HG03196 (cell line): ENCODE measurements at regions not wholly inside any gene's neighbourhood (a gene's known extent, or its start where the extent isn't known, plus 50 kb on each side); places are given as distances from the start of the nearest gene placed in this dataset.

Experiments used
- ATAC-seq: cut with Tn5 transposase; IDR thresholded peaks from one replicate; pipeline ENCODE4 v1.9.1; 2021; ENCODE audit not compliant: unreplicated experiment

GRCh38 chr5:29779141-29779540, 1414.3 kb upstream of the CDH6 start:
- no peak for ATAC-seq

- ATAC-seq = no peak
Observed at GRCh38 chr5:29777373-29777772, 1416.1 kb upstream of the CDH6 start.

GRCh38 chr5:29770936-29771335, 1422.5 kb upstream of the CDH6 start:
- ATAC-seq = no peak

GRCh38 chr5:29769474-29769873, 1424.0 kb upstream of the CDH6 start:
- no peak for ATAC-seq

- no peak for ATAC-seq
Observed at GRCh38 chr5:29758986-29759421, 1434.5 kb upstream of the CDH6 start.

GRCh38 chr5:29750453-29750852, 1443.0 kb upstream of the CDH6 start:
- ATAC-seq = no peak

GRCh38 chr5:29744618-29745017, 1448.9 kb upstream of the CDH6 start:
- no peak for ATAC-seq

GRCh38 chr5:29720954-29721353, 1472.5 kb upstream of the CDH6 start:
- ATAC-seq = no peak

GRCh38 chr5:29719171-29719570, 1474.3 kb upstream of the CDH6 start:
- ATAC-seq = no peak

- no peak for ATAC-seq
Observed at GRCh38 chr5:29715167-29715566, 1478.3 kb upstream of the CDH6 start.

- no peak for ATAC-seq
Observed at GRCh38 chr5:29702875-29703274, 1490.6 kb upstream of the CDH6 start.

GRCh38 chr5:29701600-29701999, 1491.9 kb upstream of the CDH6 start:
- no peak for ATAC-seq

GRCh38 chr5:29697785-29698414, 1495.6 kb upstream of the CDH6 start:
- no peak for ATAC-seq

- ATAC-seq = no peak
Observed at GRCh38 chr5:29697278-29697677, 1496.2 kb upstream of the CDH6 start.

- no peak for ATAC-seq
Observed at GRCh38 chr5:29672678-29673077, 1520.8 kb upstream of the CDH6 start.

- ATAC-seq = no peak
Observed at GRCh38 chr5:29662876-29663275, 1530.6 kb upstream of the CDH6 start.

GRCh38 chr5:29654954-29655353, 1538.5 kb upstream of the CDH6 start:
- ATAC-seq = no peak

- ATAC-seq = no peak
Observed at GRCh38 chr5:29649321-29649720, 1544.2 kb upstream of the CDH6 start.

GRCh38 chr5:29642601-29643000, 1550.9 kb upstream of the CDH6 start:
- ATAC-seq = no peak

GRCh38 chr5:29614206-29614605, 1579.3 kb upstream of the CDH6 start:
- ATAC-seq = no peak

GRCh38 chr5:29588236-29588635, 1605.2 kb upstream of the CDH6 start:
- no peak for ATAC-seq

- ATAC-seq = no peak
Observed at GRCh38 chr5:29587832-29588231, 1605.7 kb upstream of the CDH6 start.

GRCh38 chr5:29568028-29568427, 1625.5 kb upstream of the CDH6 start:
- no peak for ATAC-seq
